Daoy (cell line): ENCODE measurements at regions not wholly inside any gene's neighbourhood (a gene's known extent, or its start where the extent isn't known, plus 50 kb on each side); places are given as distances from the start of the nearest gene placed in this dataset.
"Not testable (repeated sequence)": the region's sequence is repeated elsewhere in the genome, so short reads cannot be mapped to it uniquely, and the experiment has no call there.

ENCODE experiments used
- DNase-seq: peaks from one replicate; pipeline ENCODE4 v3.0.0-alpha.2; 2015; ENCODE audit warnings: low read depth

DNA sequence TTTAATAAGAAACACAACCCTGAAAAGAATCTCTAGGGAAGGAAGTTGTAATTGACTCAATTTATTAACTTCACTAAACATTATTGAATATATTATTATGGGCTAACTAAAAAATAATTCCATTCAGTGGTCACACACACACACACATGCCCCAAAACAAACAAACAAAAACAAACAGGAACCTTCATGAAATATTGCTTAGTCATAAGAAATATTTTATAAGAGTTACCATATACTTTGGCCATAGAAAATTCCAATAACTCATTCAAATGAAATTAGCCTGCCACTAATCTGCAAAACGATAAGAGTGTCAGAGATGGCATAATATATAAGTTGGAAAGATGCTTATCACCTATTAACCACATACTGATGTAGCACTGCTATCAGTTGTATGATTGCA lies 268.4 kb upstream of the AMIGO2 start:
- no peak for DNase-seq

DNA sequence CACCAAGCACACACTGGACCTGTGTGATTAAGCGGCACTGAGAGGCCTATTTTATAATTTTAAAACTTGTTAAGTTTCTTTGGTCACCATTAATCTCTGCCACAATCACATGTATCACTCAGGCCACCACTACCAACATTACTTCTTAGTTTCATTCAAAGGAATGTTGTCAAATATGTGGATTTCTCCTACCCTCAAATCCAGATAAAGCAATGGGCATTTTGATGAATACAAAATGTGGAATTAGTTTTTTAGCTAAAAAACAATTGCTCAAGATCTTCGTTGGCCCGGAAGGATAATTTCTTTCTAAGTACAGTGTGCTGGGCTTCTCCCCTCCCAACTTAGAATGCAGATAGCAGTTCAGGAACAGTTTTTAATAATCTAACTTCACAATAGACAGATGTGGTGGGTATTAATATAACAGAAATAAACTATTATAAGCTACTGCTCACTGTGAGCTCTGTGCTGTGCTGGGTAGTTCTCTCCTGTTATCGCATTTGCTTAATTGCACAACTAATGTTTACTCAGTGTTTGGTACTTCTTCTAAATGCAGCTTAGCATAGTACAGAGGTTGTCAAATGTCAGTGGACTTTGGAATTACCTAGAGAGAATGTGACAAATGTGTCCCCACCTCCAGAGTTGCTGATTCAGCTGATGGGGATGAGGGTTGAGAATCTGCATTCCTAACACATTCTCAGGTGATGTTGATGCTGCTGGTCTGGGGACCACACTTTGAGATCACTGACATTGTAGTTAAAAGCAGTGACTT lies 266.7 kb upstream of the AMIGO2 start:
- DNase-seq, result no peak

DNA sequence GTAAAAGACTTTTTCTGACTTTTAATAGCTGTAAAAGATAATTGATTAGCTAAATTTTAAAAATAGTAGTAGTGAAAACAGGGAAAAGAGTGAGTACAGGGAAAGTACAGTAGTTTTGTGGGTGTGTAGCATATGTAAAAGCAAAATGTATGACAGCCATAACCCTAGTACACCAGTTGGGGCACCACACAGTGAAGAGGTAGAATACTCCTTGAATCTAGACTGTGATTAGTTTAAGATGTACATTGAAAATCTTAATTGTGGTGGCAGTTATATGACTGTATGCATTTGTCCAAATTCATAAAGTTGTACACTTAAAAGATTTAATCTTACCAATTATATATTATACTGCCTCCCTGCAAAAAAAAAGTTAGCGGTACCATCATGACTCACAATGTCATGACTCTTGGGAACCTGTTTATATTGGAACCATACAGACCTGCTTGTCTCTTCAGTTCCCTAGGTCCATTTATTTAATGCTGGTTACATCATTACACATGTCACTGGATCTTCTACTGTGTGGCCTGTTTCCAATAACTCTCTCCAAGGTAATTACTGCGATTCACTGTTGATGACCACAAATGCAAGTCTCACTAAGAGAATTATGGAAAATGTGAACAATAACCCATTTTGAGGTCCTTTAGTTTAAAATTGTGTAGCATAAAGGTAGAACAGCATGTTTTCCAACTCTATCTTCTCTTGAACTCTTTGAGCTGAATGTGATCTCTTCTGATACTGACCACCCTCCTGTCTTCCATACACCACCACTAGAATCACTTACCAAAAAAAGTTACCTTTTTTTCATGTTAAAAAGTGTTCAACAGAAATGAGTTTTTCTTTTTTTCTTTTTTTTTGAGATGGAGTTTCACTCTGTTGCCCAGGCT lies 264.2 kb upstream of the AMIGO2 start:
- DNase-seq, result peak; percentile 53

DNA sequence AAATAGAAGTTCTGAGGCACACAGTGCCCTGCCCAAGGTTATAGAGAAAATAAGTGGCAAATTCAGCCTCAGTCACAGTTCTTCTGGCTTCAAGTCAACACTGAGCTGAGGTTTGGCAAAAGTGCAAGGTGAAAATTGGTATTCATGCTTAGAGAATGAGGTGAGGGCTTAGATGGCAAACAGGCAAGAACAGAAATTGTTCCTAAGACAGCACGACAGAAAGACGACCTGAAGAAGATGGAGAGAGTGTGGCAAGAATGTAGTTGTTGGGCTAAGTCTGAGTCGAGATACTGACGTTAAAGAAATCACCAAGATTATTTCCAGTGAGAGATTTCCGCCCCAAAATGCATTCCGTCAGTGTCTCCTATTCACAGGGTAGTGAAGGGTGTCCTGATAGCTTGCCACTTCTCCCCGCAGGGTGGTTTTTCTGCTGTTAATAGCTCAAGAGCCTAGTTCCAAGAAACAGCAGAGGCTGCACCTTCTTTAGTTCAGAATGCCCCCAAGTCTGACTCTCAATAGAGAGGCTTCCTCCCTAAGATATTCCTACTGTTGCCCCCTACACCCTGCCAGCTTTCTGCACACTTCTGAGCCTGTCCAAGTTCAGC lies 260.8 kb upstream of the AMIGO2 start:
- DNase-seq, result peak; percentile 5

DNA sequence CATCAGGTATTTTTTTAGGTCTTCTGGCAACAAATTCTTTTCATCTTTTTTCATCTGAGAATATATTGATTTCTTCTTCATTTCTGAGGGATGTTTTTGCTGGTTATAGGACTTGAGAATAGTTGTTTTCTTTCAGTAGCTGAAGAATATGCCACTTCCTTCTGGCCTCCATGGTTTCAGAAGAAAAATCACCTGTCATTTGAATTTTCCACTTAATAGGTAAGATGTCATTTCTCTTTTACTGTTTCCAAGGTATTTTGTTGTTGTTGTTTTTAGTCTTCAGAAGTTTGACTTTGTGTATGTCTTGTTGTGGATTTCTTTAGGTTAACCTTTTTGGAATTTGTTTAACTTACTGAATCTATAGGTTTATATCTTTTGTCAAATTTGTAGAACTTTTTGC lies 257.8 kb upstream of the AMIGO2 start:
- no peak for DNase-seq

DNA sequence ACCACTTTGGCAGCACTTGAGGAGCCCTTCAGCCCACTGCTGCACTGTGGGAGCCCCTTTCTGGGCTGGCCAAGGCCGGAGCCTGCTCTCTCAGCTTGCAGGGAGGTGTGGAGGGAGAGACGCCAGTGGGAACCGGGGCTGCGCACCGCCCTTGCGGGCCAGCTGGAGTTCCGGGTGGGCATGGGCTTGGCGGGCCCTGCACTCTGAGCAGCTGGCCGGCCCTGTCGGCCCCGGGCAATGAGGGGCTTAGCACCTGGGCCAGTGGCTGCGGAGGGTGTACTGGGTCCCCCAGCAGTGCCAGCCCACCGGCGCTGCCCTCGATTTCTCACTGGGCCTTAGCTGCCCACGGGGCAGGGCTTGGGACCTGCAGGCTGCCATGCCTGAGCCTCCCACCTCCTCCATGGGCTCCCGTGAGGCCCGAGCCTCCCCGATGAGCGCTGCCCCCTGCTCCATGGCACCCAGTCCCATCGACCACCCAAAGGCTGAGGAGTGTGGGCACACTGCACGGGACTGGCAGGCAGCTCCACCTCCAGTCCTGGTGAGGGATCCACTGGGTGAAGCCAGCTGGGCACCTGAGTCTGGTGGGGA lies 253.6 kb upstream of the AMIGO2 start:
- not testable (repeated sequence) for DNase-seq

DNA sequence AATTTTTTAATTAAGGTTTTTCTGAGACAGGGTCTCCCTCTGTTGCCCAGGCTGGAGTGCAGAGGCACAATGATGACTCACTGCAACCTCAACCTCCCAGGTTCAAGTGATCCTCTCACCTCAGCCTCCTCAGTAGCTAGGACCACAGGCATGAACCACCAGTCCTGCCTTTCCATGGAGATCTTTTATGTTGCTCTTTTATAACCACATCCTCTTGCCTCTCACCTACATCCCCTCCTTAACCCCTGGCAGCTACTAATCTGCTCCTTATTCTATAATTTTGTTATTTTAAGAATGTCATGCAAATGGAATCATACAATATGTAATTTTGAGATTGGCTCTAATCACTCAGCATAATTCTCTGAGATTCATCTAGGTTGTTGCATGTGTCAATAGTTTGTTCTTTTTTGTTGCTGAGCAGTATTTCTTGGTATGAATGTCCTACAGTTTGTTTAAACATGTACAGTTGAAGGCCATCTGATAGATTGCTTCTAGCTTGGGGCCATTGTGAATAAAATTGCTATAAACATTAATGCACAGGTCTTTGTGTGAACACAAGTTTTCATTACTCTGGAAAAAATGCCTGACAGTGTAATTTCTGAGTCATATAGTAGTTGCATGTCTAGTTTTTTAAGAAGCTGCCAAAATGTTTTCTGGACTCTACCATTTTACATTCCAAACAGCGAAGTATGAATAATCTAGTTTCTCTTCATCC lies 249.2 kb upstream of the AMIGO2 start:
- DNase-seq, result peak; percentile 11

DNA sequence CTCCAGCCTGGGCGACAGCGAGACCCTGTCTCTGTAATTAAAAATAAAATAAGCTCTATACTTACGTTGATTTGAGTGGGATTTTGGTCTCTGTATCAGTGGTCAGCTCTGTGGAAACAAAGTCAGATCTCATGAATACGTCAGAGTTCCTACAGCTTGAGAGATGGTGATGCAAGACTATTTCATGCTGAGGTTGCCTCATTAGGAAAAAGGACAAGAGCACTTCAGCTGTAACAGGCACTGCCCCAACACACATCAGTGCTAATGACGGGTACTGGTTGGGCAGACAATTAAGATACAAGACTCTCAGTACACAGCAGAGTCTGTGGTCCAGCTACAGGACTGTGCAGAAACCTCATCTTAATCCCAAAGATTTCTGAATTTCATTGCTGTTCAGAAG lies 246.4 kb upstream of the AMIGO2 start:
- no peak for DNase-seq

DNA sequence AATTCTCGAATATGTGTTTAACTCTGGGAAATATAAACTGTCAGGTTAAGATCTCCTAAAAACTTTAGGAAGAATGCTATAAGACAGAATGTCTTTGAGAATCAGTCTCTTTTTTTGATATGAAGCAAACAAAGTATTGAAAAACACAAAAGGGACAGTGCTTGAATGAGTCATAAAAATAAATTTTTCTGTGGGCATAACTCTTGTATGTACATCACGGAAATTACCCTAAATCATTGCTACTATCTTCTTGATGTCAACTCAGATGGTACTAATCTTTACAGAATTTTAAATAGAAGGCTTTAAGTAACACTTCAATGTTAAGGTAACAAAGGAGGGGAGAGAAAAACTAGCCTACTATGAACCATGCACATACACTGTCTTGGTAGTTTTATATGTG lies 244.0 kb upstream of the AMIGO2 start:
- no peak for DNase-seq

DNA sequence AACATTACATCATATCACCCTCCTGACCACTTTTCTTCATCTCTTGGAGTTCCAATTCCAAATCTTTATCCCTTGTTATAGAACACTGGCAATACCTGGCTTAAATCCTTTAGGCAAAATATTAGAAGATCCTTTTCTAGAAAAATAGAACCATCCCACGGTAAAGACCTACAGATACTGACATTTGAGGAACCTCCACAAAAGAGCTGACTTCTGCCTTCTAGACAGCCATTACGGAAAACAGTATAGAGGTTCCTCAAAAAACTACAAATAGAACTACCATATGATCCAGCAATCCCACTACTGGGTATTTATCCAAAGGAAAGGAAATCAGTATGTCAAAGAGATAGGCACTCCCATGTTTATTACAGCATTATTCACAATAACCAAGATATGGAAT lies 241.7 kb upstream of the AMIGO2 start:
- DNase-seq, result no peak

DNA sequence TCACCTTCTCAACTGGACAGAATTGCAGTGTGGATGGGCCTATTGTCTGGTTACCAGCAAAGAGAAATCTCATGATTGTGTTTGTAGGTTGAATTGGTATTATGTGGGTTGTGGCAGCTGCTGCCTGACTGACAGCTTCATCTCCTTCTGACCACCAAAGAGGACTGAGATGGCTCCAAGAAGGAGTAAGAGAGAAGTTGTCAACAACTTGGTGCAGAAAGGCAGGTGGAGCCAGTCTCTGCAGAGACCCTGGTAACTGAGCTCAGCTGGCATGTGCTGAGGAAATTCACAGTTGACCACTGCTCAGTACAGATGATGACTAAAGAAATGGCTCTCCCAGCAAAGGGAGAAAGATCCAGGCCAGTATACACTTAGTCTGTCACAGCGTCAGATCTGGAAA lies 240.0 kb upstream of the AMIGO2 start:
- DNase-seq, result no peak

DNA sequence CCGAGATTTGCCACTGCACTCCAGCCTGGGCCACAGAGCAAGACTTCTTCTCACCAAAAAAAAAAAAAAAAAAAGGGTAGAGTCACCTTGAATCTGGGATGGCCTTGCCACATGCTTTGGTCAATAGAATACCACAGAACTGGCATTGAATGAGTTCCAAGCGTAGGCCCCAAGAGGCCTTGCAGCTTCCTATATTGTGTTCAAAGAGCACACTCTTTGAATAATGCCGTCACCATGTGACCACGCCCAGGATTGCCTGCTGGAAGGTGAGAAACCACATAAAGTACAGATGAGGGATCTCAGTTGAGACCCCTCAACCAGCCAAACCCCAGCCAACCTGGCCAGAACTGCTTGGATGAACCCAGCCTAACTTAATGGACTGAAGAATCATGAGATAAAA lies 239.2 kb upstream of the AMIGO2 start:
- DNase-seq, result no peak

DNA sequence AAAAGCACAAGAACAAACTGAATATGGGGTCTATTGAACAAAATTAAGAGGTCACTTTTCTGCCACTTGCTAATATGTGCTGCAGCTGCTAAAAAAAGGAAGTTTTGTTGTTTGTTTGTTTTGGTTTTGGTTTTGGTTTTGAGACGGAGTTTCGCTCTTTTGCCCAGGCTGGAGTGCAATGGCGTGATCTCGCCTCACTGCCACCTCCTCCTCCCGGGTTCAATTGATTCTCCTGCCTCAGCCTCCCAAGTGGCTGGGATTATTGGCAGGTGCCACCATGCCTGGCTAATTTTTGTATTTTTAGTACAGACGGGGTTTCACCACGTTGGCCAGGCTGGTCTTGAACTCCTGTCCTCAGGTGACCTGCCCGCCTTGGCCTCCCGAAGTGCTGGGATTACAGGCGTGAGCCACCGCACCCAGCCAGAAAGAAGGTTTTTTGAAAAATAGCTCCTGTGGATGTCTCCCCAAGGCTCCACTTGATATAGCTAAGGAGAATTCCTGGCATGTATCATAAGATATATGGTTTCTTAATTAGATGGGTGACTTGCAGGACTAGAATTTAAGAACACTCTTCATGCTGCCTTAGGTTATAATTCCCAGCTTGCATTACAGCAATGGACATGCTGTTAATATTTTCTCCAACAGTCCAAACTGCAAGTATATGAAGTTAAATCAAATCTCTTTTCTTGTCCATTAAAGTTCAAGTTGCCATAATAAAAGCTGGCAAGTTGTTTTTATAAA lies 237.6 kb upstream of the AMIGO2 start:
- no peak for DNase-seq

DNA sequence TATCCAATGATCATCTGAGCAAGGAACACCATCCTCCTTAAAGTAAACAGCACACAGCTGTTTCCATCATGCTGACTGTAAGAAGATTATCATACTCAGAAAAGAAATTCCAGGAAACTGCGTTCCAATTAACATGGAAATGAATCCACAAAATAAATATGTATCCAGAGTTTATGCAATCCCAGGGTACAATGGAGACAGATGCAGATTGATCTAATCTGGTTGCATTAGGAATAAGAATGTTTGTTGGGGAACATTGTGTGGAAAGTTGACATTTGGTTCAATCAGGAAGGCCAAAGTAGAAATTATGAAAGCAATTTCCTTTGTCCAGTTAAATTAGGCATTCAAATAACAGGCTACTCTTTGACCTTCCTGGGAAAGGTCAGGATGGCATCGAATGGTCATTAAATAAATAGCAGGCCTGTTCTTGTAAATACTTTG lies 236.9 kb upstream of the AMIGO2 start:
- no peak for DNase-seq

DNA sequence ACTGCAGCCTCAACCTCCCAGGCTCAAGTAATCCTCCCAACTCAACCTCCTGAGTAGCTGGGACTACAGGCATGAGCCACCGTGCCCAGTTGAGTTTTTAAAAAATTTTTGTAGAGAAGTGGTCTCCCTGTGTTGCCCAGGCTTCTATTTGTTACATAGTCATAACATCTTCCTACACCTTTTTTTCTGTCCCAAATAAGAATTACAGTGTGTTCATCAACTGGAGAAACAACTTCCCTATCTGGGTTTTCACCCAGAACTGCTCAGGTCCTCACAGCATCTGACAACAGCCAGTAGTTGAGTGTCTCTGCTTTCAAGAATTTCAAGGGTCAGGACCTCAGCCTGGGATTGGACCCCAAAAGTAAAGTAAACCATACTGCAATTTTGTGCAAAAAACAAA lies 235.2 kb upstream of the AMIGO2 start:
- no peak for DNase-seq

DNA sequence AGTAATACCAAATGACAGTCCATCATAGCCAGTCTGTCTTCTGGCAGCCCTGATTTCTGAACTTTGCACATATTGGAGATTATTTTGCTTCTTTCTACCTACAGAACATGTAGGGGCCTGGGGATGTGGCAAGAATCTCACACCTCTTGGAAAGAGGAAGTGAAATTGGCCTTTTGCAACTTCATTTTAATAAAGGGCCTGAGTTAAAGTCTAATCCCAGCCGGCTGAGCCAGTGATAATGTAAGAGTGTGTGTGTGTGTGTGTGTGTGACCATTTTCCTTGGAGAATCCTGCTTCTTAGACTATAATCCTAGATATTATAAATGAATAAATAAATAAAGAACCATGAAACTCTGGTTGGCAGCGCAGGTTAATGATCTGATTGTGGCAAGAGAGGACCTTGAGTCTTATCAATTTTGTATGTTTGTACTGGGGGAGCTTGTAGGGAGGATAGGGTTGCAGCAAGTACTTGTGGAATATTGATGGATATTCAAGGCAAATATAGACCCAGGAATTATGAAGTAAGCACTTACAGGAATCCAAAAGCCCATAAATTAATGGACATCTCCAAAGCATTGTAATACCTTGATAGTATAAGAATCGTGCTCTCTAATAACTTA lies 233.2 kb upstream of the AMIGO2 start:
- no peak for DNase-seq

DNA sequence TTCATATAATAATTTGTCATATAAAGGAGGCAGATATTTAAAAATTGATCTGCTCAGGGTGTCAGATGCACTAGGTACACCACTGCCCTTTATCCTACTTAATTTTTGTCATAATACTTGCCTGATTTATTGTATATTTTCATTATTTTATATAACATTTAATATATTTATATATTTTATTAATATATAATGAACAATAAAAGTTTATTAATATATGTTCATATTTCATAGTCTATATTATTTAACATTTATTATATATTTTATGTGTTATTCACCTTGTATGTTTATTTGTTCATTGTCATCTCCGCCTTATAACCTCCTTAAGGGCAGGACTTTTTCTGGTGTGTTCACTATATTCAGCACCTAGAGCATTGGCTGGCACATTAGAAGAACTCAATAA lies 232.4 kb upstream of the AMIGO2 start:
- no peak for DNase-seq

DNA sequence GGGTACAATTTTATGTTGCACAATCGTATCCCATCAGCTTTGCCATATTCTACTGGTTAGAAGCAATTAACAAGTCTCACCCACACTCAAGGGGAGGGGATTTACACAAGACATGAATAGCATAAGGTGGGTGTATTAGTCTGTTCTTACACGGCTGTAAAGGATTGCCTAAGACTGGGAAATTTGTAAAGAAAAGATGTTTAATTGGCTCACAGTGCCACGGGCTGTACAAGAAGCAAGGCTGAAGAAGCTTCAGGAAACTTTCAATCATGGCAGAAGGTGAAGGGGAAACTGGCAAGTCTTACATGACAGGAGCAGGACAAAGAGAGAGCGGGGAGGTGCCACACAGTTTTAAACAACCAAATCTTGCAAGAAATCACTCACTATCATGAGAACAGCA lies 231.8 kb upstream of the AMIGO2 start:
- DNase-seq, result no peak

DNA sequence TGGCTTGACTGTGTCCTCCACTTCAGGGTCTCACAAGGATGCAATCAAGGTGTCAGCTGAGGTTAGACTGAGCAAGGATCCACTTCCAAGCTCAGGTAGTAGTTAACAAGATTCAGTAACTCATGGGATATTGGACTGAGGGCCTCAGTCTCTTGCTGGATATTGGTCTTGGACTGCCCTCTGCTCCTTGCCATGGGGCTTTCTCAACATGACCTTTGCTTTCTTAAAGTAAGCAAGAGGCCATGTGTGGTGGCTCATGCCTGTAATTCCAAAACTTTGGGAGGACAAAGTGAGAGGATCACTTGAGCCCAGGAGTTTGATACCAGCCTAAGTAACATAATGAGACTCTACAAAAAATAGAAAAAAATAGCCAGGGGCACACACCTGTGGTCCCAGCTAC lies 231.3 kb upstream of the AMIGO2 start:
- no peak for DNase-seq

DNA sequence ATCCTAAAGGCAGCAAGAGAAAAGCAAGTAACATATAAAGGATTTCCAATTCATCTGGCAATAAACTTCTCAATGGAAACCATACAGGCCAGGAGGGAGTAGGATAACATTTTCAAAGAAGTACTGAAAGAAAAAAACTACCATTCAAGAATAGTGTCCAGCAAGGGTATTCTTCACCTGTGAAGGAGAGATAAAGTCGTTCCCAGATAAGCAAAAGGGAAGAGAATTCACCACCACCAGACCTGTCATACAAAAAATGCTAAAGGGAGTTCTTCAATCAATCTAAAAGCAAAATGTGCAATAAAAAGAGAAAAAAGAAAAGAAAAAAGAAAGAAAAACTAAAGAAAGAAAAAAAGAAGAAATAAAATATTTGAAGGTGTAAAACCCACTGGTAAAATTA lies 228.9 kb upstream of the AMIGO2 start:
- DNase-seq, result no peak
